IPS-20b (cell line): ENCODE measurements at regions not wholly inside any gene's neighbourhood (a gene's known extent, or its start where the extent isn't known, plus 50 kb on each side); places are given as distances from the start of the nearest gene placed in this dataset.

Experiments used
- H3K27ac ChIP-seq: one replicate; pipeline ENCODE4 v1.5.1; 2013; ENCODE audit warnings: low read length
- H3K27me3 ChIP-seq: 2 replicates; pipeline ENCODE4 v1.6.1; 2013; ENCODE audit warnings: mild to moderate bottlenecking, low read length, inconsistent platforms; ENCODE audit not compliant: insufficient read depth
- H3K36me3 ChIP-seq: 2 replicates; pipeline ENCODE4 v1.6.1; 2013; ENCODE audit warnings: low read depth, mild to moderate bottlenecking, inconsistent platforms, low read length, moderate library complexity; ENCODE audit not compliant: insufficient read depth
- H3K4me1 ChIP-seq: 2 replicates; pipeline ENCODE4 v1.6.1; 2013; ENCODE audit warnings: mild to moderate bottlenecking, control low read depth, inconsistent platforms, low read length, moderate library complexity; ENCODE audit not compliant: insufficient read depth
- H3K4me3 ChIP-seq: 2 replicates; pipeline ENCODE4 v1.5.1; 2013; ENCODE audit warnings: mild to moderate bottlenecking, low read length, inconsistent platforms
- H3K9ac ChIP-seq: 2 replicates; pipeline ENCODE4 v1.6.1; 2013; ENCODE audit warnings: low read depth, mild to moderate bottlenecking, inconsistent platforms, low read length, moderate library complexity
- H3K9me3 ChIP-seq: 2 replicates; pipeline ENCODE4 v1.6.1; 2013; ENCODE audit warnings: mild to moderate bottlenecking, low read depth, low read length, inconsistent platforms; ENCODE audit not compliant: insufficient read depth

DNA sequence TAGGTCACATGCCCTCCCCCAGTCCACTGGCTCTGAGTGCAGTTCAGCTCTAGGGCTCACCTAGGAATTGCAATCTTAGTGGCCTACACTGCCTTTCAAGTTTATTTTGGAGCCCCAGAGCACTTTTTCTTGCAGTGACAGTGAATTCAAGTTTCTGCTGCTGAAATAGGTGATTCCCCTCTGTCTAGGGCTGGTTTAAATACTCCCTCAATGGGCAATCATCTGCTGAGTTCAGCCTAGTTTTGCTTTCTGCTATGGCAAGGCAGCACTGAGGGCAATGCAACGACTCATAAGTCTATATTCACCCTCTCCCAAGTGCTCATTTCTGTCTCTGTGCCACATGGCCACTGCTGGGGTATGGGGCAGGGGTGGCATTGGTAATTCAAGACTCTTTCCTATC lies 472.6 kb upstream of the RGS18 start:
- Histone ChIP-seq H3K4me1 (no peaks in the 10 kb centered on the region), H3K9ac (no peak overlapping the region), H3K9me3 (no peaks in the 10 kb centered on the region), H3K27ac (no peak overlapping the region), H3K27me3 (no peaks in the 10 kb centered on the region), H3K36me3 (no peaks in the 10 kb centered on the region), H3K4me3 (no peak overlapping the region)

DNA sequence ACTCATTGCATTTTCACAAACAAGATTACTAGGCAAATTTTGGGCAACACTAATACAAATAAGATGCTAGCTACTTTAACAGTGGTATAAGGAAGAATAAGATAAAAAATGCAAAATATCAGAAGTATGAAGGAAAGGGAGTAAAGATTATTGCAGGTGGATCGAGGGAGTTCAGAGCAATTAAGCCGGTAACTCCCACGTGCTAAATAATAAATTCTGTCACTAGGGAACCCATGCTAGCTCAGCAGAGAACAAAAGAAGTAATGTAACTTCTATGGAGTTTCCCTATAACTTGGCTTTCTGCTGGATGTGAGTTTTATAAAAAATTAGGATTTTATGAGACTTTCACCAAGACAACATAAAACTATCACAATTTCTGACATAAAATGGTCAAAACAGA lies 470.5 kb upstream of the RGS18 start:
- Histone ChIP-seq H3K9ac (no peak overlapping the region), H3K27me3 (no peaks in the 10 kb centered on the region), H3K36me3 (no peaks in the 10 kb centered on the region), H3K9me3 (no peaks in the 10 kb centered on the region), H3K4me1 (no peaks in the 10 kb centered on the region), H3K27ac (no peak overlapping the region), H3K4me3 (no peak overlapping the region)

GRCh38 chr1:191690931-191691330 lies 467.3 kb upstream of the RGS18 start:
- no peak overlapping the region for H3K9ac ChIP-seq
- H3K4me3 ChIP-seq: no peak overlapping the region
- 0 out of 2 replicates have a peak, but pooled peaks cover 6% of the 10 kb centered on the region for H3K9me3 ChIP-seq
- H3K36me3 ChIP-seq: no peaks in the 10 kb centered on the region
- H3K27me3 ChIP-seq: no peaks in the 10 kb centered on the region
- no peak overlapping the region for H3K27ac ChIP-seq
- H3K4me1 ChIP-seq: no peaks in the 10 kb centered on the region

GRCh38 chr1:191693797-191694196 lies 464.5 kb upstream of the RGS18 start:
- Histone ChIP-seq H3K36me3 (no peaks in the 10 kb centered on the region), H3K4me3 (no peak overlapping the region), H3K27me3 (no peaks in the 10 kb centered on the region), H3K4me1 (no peaks in the 10 kb centered on the region), H3K9ac (no peak overlapping the region), H3K9me3 (0 out of 2 replicates have a peak, but pooled peaks cover 6% of the 10 kb centered on the region), H3K27ac (no peak overlapping the region)

DNA sequence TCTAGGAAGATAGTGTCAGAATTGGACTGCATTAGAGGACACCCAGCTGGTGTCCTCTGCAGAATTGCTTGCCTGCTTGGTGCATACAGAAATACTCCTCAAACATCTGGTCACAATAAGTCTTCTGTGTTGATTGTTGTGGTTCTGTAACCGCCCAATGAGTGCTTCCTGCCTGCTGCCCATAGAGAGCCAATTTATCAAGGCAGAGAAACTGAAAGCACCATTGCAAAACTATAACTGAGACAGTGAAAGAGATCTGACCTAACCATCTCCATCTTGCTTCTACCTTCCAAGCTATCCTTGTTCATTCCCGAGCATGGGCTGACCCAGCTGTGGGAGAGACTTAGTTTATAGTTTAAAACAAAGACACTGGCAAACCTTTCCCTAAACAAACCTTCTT lies 462.4 kb upstream of the RGS18 start:
- H3K36me3 ChIP-seq: no peaks in the 10 kb centered on the region
- H3K9me3 ChIP-seq: 0 out of 2 replicates have a peak, but pooled peaks cover 6% of the 10 kb centered on the region
- H3K4me1 ChIP-seq: no peaks in the 10 kb centered on the region
- no peak overlapping the region for H3K27ac ChIP-seq
- H3K27me3 ChIP-seq: no peaks in the 10 kb centered on the region
- no peak overlapping the region for H3K4me3 ChIP-seq
- H3K9ac ChIP-seq: no peak overlapping the region

DNA sequence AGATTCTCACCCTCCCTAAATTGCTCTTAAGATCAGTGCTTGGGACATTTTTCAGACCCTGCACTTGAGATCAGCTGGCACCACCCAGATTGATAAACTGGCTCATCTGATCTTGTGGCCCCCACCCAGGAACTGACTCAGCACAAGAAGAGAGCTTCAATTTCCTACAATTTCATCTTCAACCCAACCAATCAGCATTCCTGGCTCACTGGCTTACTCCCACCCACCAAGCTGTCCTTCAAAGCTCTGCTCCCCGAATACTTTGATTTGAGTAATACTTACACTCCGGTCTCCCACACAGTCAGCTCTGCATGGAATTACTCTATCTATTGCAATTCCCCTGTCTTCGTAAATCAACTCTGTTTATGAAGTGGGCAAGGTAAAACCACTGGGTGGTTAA lies 461.9 kb upstream of the RGS18 start:
- no peak overlapping the region for H3K4me3 ChIP-seq
- H3K9ac ChIP-seq: no peak overlapping the region
- H3K27ac ChIP-seq: no peak overlapping the region
- 0 out of 2 replicates have a peak, but pooled peaks cover 6% of the 10 kb centered on the region for H3K9me3 ChIP-seq
- no peaks in the 10 kb centered on the region for H3K36me3 ChIP-seq
- no peaks in the 10 kb centered on the region for H3K27me3 ChIP-seq
- no peaks in the 10 kb centered on the region for H3K4me1 ChIP-seq

DNA sequence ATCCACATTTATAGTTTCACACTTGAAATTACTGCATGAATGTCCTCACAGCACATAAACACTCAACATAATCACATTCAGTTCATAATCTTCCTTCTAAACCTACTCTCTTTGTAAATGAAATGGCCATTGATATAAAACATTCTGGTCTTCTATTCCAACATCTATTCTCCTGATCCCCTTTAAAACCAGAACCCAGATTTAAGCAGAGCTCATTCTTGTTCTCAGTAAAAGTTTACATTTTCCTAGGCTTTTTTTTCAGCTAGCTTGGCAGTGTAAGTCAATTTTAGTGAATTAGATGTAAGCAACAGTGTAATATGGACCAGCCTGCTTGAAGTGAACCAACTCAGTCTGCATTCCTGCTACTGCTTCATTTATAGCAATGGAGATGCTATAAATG lies 460.7 kb upstream of the RGS18 start:
- no peaks in the 10 kb centered on the region for H3K27me3 ChIP-seq

DNA sequence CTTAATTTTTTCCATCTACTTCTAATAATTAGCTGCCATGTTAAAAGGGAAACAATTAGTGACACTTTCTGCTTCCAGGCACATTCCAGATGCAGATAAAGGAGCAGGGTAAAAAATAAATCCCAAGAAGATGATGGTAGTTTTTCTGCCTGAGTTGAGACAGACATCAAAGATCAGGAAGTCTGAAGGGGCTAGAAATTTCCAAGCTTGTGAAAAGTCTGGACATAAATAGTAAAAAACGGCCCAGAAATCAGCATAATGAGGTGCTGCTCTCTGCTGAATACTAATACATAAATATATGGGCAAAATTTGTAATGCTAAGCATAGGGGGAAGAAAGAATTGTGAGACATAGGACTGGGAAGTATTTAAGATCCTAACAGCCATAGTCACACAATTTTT lies 460.0 kb upstream of the RGS18 start:
- Histone ChIP-seq H3K4me3 (no peak overlapping the region), H3K36me3 (no peaks in the 10 kb centered on the region), H3K9me3 (0 out of 2 replicates have a peak, but pooled peaks cover 6% of the 10 kb centered on the region), H3K27me3 (no peaks in the 10 kb centered on the region), H3K27ac (no peak overlapping the region), H3K4me1 (no peaks in the 10 kb centered on the region), H3K9ac (no peak overlapping the region)

More for the DNA sequence above, 460.7 kb upstream of the RGS18 start:
- Histone ChIP-seq H3K4me1 (no peaks in the 10 kb centered on the region), H3K9ac (no peak overlapping the region), H3K36me3 (no peaks in the 10 kb centered on the region), H3K27ac (no peak overlapping the region), H3K4me3 (no peak overlapping the region), H3K9me3 (0 out of 2 replicates have a peak, but pooled peaks cover 6% of the 10 kb centered on the region)

DNA sequence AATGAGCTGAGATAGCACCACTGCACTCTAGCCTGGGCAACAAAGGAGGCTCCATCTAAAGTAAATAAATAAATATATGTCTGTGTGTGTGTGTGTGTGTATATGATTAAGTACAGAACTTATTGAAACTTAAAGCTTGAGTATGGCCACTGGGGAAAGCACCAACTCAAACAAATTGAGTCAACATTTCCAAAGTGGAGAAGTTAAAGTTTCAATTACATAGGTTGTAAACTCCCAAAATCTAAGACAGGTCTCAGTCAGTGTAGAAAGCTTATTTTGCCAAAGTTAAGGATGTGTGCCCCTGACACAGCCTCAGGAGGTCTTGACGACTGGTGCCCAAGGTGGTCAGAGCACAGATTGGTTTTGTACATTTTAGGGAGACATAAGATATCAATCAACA lies 458.9 kb upstream of the RGS18 start:
- no peak overlapping the region for H3K9ac ChIP-seq
- H3K36me3 ChIP-seq: no peaks in the 10 kb centered on the region
- H3K4me1 ChIP-seq: no peaks in the 10 kb centered on the region

GRCh38 chr1:191700922-191701321 lies 457.3 kb upstream of the RGS18 start:
- no peak overlapping the region for H3K9ac ChIP-seq
- no peaks in the 10 kb centered on the region for H3K27me3 ChIP-seq
- no peaks in the 10 kb centered on the region for H3K36me3 ChIP-seq
- no peaks in the 10 kb centered on the region for H3K4me1 ChIP-seq
- H3K27ac ChIP-seq: no peak overlapping the region
- H3K4me3 ChIP-seq: no peak overlapping the region
- no peaks in the 10 kb centered on the region for H3K9me3 ChIP-seq

More for the DNA sequence above, 458.9 kb upstream of the RGS18 start:
- H3K9me3 ChIP-seq: no peaks in the 10 kb centered on the region
- no peak overlapping the region for H3K27ac ChIP-seq
- H3K4me3 ChIP-seq: no peak overlapping the region
- H3K27me3 ChIP-seq: no peaks in the 10 kb centered on the region

- Histone ChIP-seq H3K9me3 (no peaks in the 10 kb centered on the region), H3K4me1 (no peaks in the 10 kb centered on the region), H3K27me3 (no peaks in the 10 kb centered on the region), H3K9ac (no peak overlapping the region), H3K27ac (no peak overlapping the region), H3K4me3 (no peak overlapping the region), H3K36me3 (no peaks in the 10 kb centered on the region)
Observed at GRCh38 chr1:191702124-191702523, 456.1 kb upstream of the RGS18 start.

DNA sequence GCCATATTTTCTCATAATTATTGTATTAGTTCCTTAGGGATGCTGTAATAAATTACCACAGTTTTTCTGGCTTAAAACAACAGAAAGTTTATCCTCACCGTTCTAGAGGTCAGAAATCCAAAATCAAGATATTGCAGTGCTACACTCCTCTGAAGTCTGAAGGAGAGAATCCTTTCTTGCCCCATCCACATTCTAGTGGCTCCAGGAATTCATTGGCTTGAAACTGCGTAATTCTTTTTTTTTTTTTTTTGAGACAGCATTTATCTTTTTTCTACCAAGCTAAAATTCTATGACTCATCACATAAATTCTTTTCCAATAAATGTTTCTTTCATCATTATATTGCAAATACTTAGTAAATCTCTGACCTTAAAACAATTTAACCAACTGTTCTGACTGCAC lies 451.0 kb upstream of the RGS18 start:
- no peak overlapping the region for H3K4me3 ChIP-seq
- H3K4me1 ChIP-seq: no peaks in the 10 kb centered on the region
- H3K36me3 ChIP-seq: no peaks in the 10 kb centered on the region
- no peak overlapping the region for H3K27ac ChIP-seq
- no peaks in the 10 kb centered on the region for H3K27me3 ChIP-seq
- no peak overlapping the region for H3K9ac ChIP-seq
- no peaks in the 10 kb centered on the region for H3K9me3 ChIP-seq

- H3K9ac ChIP-seq: no peak overlapping the region
Observed at GRCh38 chr1:191709215-191709614, 449.0 kb upstream of the RGS18 start.

More at GRCh38 chr1:191709215-191709614, 449.0 kb upstream of the RGS18 start:
- Histone ChIP-seq H3K36me3 (no peaks in the 10 kb centered on the region), H3K27me3 (no peaks in the 10 kb centered on the region), H3K4me3 (no peak overlapping the region), H3K4me1 (no peaks in the 10 kb centered on the region), H3K27ac (no peak overlapping the region), H3K9me3 (no peaks in the 10 kb centered on the region)
